H1 (cell line): ENCODE measurements at regions not wholly inside any gene's neighbourhood (a gene's known extent, or its start where the extent isn't known, plus 50 kb on each side); places are given as distances from the start of the nearest gene placed in this dataset.

Experiments
- CTCF ChIA-PET: fragments of 300-600 bp; sonication (Branson Sonifier 250); formaldehyde crosslinking; loops from one replicate; lab custom pipeline; 2021; ENCODE audit not compliant: partially characterized antibody; lab: Charles Lee
- POLR2A ChIA-PET: fragments of 300-600 bp; sonication (Branson Sonifier 250); formaldehyde crosslinking; loops from one replicate; lab custom pipeline; 2021; ENCODE audit warnings: inconsistent platforms; ENCODE audit not compliant: partially characterized antibody; lab: Charles Lee
- DNase-seq, 2 experiments: peaks; one replicate each; pipeline versions ENCODE4 v3.0.0 to v3.0.0-alpha.2; 2010 to 2022; ENCODE audit warnings: low spot score in 2 of 2, low read depth in 1 of 2, mixed read lengths in 1 of 2
- FAIRE-seq: peaks from 2 replicates; lab custom pipeline; 2011; peaks lifted over from hg19 to GRCh38; lab: Jason Lieb, UNC
- H2AFZ ChIP-seq: 2 replicates; pipeline ENCODE4 v1.8.1; 2012; ENCODE audit warnings: low read length, inconsistent platforms
- H2AK5ac ChIP-seq: 2 replicates; pipeline ENCODE4 v1.6.1; 2013; ENCODE audit warnings: low read depth, low read length
- H2BK120ac ChIP-seq: replicated peaks from 2 replicates; pipeline ENCODE3; 2013; ENCODE audit warnings: low read depth, low read length, inconsistent platforms
- H2BK12ac ChIP-seq: 2 replicates; pipeline ENCODE4 v1.6.1; 2013; ENCODE audit warnings: low read depth, low read length
- H2BK15ac ChIP-seq: 2 replicates; pipeline ENCODE4 v1.6.1; 2013; ENCODE audit warnings: low read length
- H2BK20ac ChIP-seq: 2 replicates; pipeline ENCODE4 v1.6.1; 2013; ENCODE audit warnings: low read length
- H2BK5ac ChIP-seq: 2 replicates; pipeline ENCODE4 v1.6.1; 2013; ENCODE audit warnings: low read depth, low read length
- H3K14ac ChIP-seq: 2 replicates; pipeline ENCODE4 v1.6.1; 2013; ENCODE audit warnings: inconsistent platforms; ENCODE audit not compliant: insufficient read length
- H3K18ac ChIP-seq: 2 replicates; pipeline ENCODE4 v1.6.1; 2013; ENCODE audit warnings: low read length; ENCODE audit errors: extremely low read depth
- H3K23ac ChIP-seq: 2 replicates; pipeline ENCODE4 v1.6.1; 2013; ENCODE audit warnings: inconsistent platforms; ENCODE audit not compliant: insufficient read length
- H3K23me2 ChIP-seq: 2 replicates; pipeline ENCODE4 v1.6.1; 2013; ENCODE audit warnings: low read depth, low read length
- H3K27ac ChIP-seq: 2 replicates; pipeline ENCODE4 v1.6.1; 2011; ENCODE audit warnings: low read depth, low read length, inconsistent platforms
- H3K27me3 ChIP-seq, 4 experiments: replicated peaks in 1 of 4; 1 replicate in 1 of 4; 2 replicates in 3 of 4; pipeline versions ENCODE4 v1.6.1 to v1.8.1; 2011 to 2013; ENCODE audit warnings: low read length in 3 of 4, mild to moderate bottlenecking in 3 of 4, inconsistent platforms in 2 of 4, mixed read lengths in 2 of 4, moderate library complexity in 1 of 4; ENCODE audit not compliant: control insufficient read depth in 3 of 4, insufficient read depth in 3 of 4; ENCODE audit errors: extremely low read depth in 1 of 4
- H3K36me3 ChIP-seq, 4 experiments: 2 replicates each; pipeline versions ENCODE4 v1.6.1 to v1.8.1; 2011 to 2013; ENCODE audit warnings: mild to moderate bottlenecking in 4 of 4, low read length in 3 of 4, moderate library complexity in 2 of 4, control low read depth in 1 of 4, inconsistent platforms in 1 of 4; ENCODE audit not compliant: insufficient read depth in 4 of 4, control insufficient read depth in 2 of 4
- H3K4ac ChIP-seq: replicated peaks from 2 replicates; pipeline ENCODE3; 2013; ENCODE audit warnings: low read length, low read depth, mixed read lengths, inconsistent platforms; ENCODE audit not compliant: insufficient read length
- H3K4me1 ChIP-seq, 4 experiments: replicated peaks in 1 of 4; 1 replicate in 1 of 4; 2 replicates in 3 of 4; pipeline versions ENCODE4 v1.6.1 to v1.8.1; 2011 to 2013; ENCODE audit warnings: low read length in 3 of 4, inconsistent platforms in 2 of 4, mixed read lengths in 1 of 4; ENCODE audit not compliant: insufficient read depth in 4 of 4, control insufficient read depth in 3 of 4
- H3K4me2 ChIP-seq, 2 experiments: 2 replicates each; pipeline versions ENCODE4 v1.6.1 to v1.8.1; 2011 to 2013; ENCODE audit warnings: low read depth in 2 of 2, low read length in 2 of 2, control low read depth in 1 of 2, inconsistent platforms in 1 of 2, mild to moderate bottlenecking in 1 of 2; ENCODE audit not compliant: insufficient read depth in 1 of 2
- H3K4me3 ChIP-seq, 4 experiments: fragments of 200-600, 300-600 bp in 1 of 4; sonication (generic), shearing (Covaris generic), sonication (Bioruptor Twin) in 1 of 4; 2 replicates each; pipeline versions ENCODE4 v1.5.1 to v1.8.1; 2011 to 2016; ENCODE audit warnings: low read length in 4 of 4, low read depth in 3 of 4, control low read depth in 2 of 4, inconsistent platforms in 2 of 4, mild to moderate bottlenecking in 2 of 4, mixed read lengths in 1 of 4, moderate library complexity in 1 of 4; ENCODE audit not compliant: insufficient read depth in 2 of 4; ENCODE audit errors: extremely low read depth in 1 of 4
- H3K56ac ChIP-seq: replicated peaks from 2 replicates; pipeline ENCODE3; 2013; ENCODE audit warnings: low read depth, mild to moderate bottlenecking, mixed read lengths, low read length, inconsistent platforms; ENCODE audit not compliant: insufficient read length
- H3K79me1 ChIP-seq: 2 replicates; pipeline ENCODE4 v1.6.1; 2013; ENCODE audit warnings: low read depth, low read length, control low read depth
- H3K79me2 ChIP-seq, 2 experiments: 2 replicates each; pipeline versions ENCODE4 v1.6.1 to v1.8.1; 2012 to 2013; ENCODE audit warnings: low read length in 2 of 2, mild to moderate bottlenecking in 2 of 2, inconsistent platforms in 1 of 2; ENCODE audit not compliant: insufficient read depth in 2 of 2, control insufficient read depth in 1 of 2
- H3K9ac ChIP-seq, 4 experiments: replicated peaks in 1 of 4; 1 replicate in 1 of 4; 2 replicates in 3 of 4; pipeline versions ENCODE4 v1.6.1 to v1.8.1; 2011 to 2013; ENCODE audit warnings: low read depth in 3 of 4, low read length in 3 of 4, control low read depth in 2 of 4, mild to moderate bottlenecking in 2 of 4, moderate library complexity in 2 of 4, inconsistent platforms in 1 of 4; ENCODE audit errors: extremely low read depth in 1 of 4
- H3K9me3 ChIP-seq, 2 experiments: 2 replicates each; pipeline versions ENCODE4 v1.6.1 to v1.8.1; 2012 to 2013; ENCODE audit warnings: mild to moderate bottlenecking in 2 of 2, moderate library complexity in 2 of 2, control low read depth in 1 of 2, inconsistent platforms in 1 of 2, low read depth in 1 of 2, low read length in 1 of 2, mixed read lengths in 1 of 2; ENCODE audit not compliant: insufficient read depth in 2 of 2
- H4K20me1 ChIP-seq, 2 experiments: replicated peaks in 1 of 2; 2 replicates each; pipeline versions ENCODE3 to v1.8.1; 2011 to 2013; ENCODE audit warnings: inconsistent platforms in 2 of 2, low read length in 2 of 2, mild to moderate bottlenecking in 1 of 2; ENCODE audit not compliant: insufficient read depth in 2 of 2, control insufficient read depth in 1 of 2
- H4K5ac ChIP-seq: 2 replicates; pipeline ENCODE4 v1.6.1; 2013; ENCODE audit warnings: low read length, low read depth, mixed read lengths, inconsistent platforms; ENCODE audit not compliant: insufficient read length
- H4K8ac ChIP-seq: 2 replicates; pipeline ENCODE4 v1.8.0; 2013; ENCODE audit warnings: mild to moderate bottlenecking, moderate library complexity, low read length, inconsistent platforms; ENCODE audit not compliant: insufficient read depth; ENCODE audit errors: extremely low read depth
- H4K91ac ChIP-seq: replicated peaks from 2 replicates; pipeline ENCODE3; 2013; ENCODE audit warnings: low read length, mixed read lengths, inconsistent platforms; ENCODE audit not compliant: insufficient read length
- BCL11A ChIP-seq, 2 experiments: IDR thresholded peaks; one replicate each; pipeline ENCODE4 v1.6.1; 2011; ENCODE audit warnings: low read depth in 2 of 2, low read length in 2 of 2, mild to moderate bottlenecking in 2 of 2
- CTBP2 ChIP-seq: IDR thresholded peaks from 2 replicates; pipeline ENCODE4 v1.7.0; 2011; ENCODE audit warnings: borderline replicate concordance, mild to moderate bottlenecking, moderate library complexity, mixed read lengths, low read length; ENCODE audit not compliant: insufficient read depth, insufficient read length
- JUN ChIP-seq: IDR thresholded peaks from 2 replicates; pipeline ENCODE4 v1.6.1; 2011; ENCODE audit warnings: low read depth, mild to moderate bottlenecking, improper control_type of control experiment, low read length
- WGBS, 2 experiments: shearing (Covaris generic) in 1 of 2; methylation state at CpG; one replicate each; pipeline versions ENCODE4 v1.1.6 to v1.1.7; 2013 to 2015; ENCODE audit warnings: low lambda C conversion rate in 2 of 2, mixed read lengths in 2 of 2, inconsistent platforms in 1 of 2, low coverage in 1 of 2, missing lambda C conversion rate in 1 of 2; ENCODE audit not compliant: insufficient replicate concordance in 2 of 2, insufficient coverage in 1 of 2, insufficient read length in 1 of 2; ENCODE audit errors: extremely low coverage in 1 of 2, missing lambda C conversion rate in 1 of 2; 5-methylcytosine and 5-hydroxymethylcytosine counted together

GRCh38 chr7:17460665-17461064, 162.2 kb downstream of the AHR start:
- ChIA-PET POLR2A (no interaction called here), CTCF (interaction anchor here (1.1 kb wide), 1 partner anchor 14 kb away, joined by 5 read pairs; no protein-coding TSS in a partner anchor)
- no peak overlapping the region for H3K23ac ChIP-seq
- H3K4me1 ChIP-seq = no peaks in the 10 kb centered on the region
- no peak overlapping the region; the same call in 1 of the 2 replicates for H3K27ac ChIP-seq
- H3K9ac ChIP-seq = no peak overlapping the region
- H3K79me2 ChIP-seq = no peaks in the 10 kb centered on the region
- H3K4me3 ChIP-seq = no peak overlapping the region
- no peak overlapping the region for H2BK120ac ChIP-seq
- no peak overlapping the region for H2BK12ac ChIP-seq
- no peak overlapping the region for H2AK5ac ChIP-seq
- H3K4ac ChIP-seq = no peak overlapping the region
- no peaks in the 10 kb centered on the region for H4K20me1 ChIP-seq
- H2BK20ac ChIP-seq = no peak overlapping the region
- no peaks in the 10 kb centered on the region for H3K36me3 ChIP-seq
- no peaks in the 10 kb centered on the region for H3K27me3 ChIP-seq
- H4K5ac ChIP-seq = no peak overlapping the region
- H3K4me2 ChIP-seq = no peak overlapping the region
- no peak overlapping the region for H2BK15ac ChIP-seq
- H3K14ac ChIP-seq = no peak overlapping the region
- no peak for TF ChIP-seq JUN
- no peak for TF ChIP-seq CTBP2
- TF ChIP-seq BCL11A (IDR thresholded peaks at IDR 0.05; ENCODE audit: low read depth in 2 of 2, low read length in 2 of 2) = no peak
- no peak overlapping the region for H3K56ac ChIP-seq
- FAIRE-seq = no peak
- WGBS, 2 experiments = 68% methylated on average over 4 of the region's 4 CpGs; no CpG with 5 or more reads in 1 of the 2 experiments
- DNase-seq = no peak
- H3K18ac ChIP-seq = no peak overlapping the region
- no peak overlapping the region for H2AFZ ChIP-seq
- no peak overlapping the region for H4K91ac ChIP-seq
- H2BK5ac ChIP-seq = no peak overlapping the region
- peaks cover 0 to 7% of the 10 kb centered on the region in 2 experiments; a peak in 1 of 4 replicates for H3K9me3 ChIP-seq
- no peaks in the 10 kb centered on the region for H3K23me2 ChIP-seq
- H4K8ac ChIP-seq = no peak overlapping the region
- H3K79me1 ChIP-seq = no peaks in the 10 kb centered on the region
